ENCODE measurements at regions not wholly inside any gene's neighbourhood (a gene's known extent, or its start where the extent isn't known, plus 50 kb on each side); places are given as distances from the start of the nearest gene placed in this dataset.
A peak's percentile ranks its signal among the peaks of the same experiment; 100 is the strongest.
"Not testable (repeated sequence)": the region's sequence is repeated elsewhere in the genome, so short reads cannot be mapped to it uniquely, and the experiment has no call there.

GRCh38 chr1:30366911-30367310 lies 356.5 kb downstream of the MATN1 start:
- in situ Hi-C loops (cut with HindIII; ENCODE audit: low sequenced_read_pairs) = no loop called here
- DNase-seq (ENCODE audit: low spot score) = no peak

- no peak for DNase-seq (ENCODE audit: low spot score)
- in situ Hi-C loops (cut with HindIII; ENCODE audit: low sequenced_read_pairs) = no loop called here
Observed at GRCh38 chr1:30366199-30366598, 357.2 kb downstream of the MATN1 start.

- in situ Hi-C loops (cut with HindIII; ENCODE audit: low sequenced_read_pairs) = no loop called here
- DNase-seq (ENCODE audit: low spot score) = no peak
Observed at GRCh38 chr1:30365596-30365995, 357.8 kb downstream of the MATN1 start.

GRCh38 chr1:30363031-30363430 lies 360.4 kb downstream of the MATN1 start:
- no peak for DNase-seq (ENCODE audit: low spot score)
- in situ Hi-C loops (cut with HindIII; ENCODE audit: low sequenced_read_pairs) = no loop called here

- in situ Hi-C loops (cut with HindIII; ENCODE audit: low sequenced_read_pairs) = no loop called here
- DNase-seq (ENCODE audit: low spot score) = no peak
Observed at GRCh38 chr1:30362603-30362990, 360.8 kb downstream of the MATN1 start.

GRCh38 chr1:30361890-30362602 lies 361.3 kb downstream of the MATN1 start:
- DNase-seq (ENCODE audit: low spot score); in situ Hi-C loops (cut with HindIII; ENCODE audit: low sequenced_read_pairs): not testable (repeated sequence)

GRCh38 chr1:30360753-30361152 lies 362.6 kb downstream of the MATN1 start:
- no peak for DNase-seq (ENCODE audit: low spot score)
- in situ Hi-C loops (cut with HindIII; ENCODE audit: low sequenced_read_pairs) = no loop called here

GRCh38 chr1:30360281-30360680 lies 363.1 kb downstream of the MATN1 start:
- in situ Hi-C loops (cut with HindIII; ENCODE audit: low sequenced_read_pairs) = no loop called here
- DNase-seq (ENCODE audit: low spot score) = no peak

- in situ Hi-C loops (cut with HindIII; ENCODE audit: low sequenced_read_pairs) = no loop called here
- no peak for DNase-seq (ENCODE audit: low spot score)
Observed at GRCh38 chr1:30359539-30360220, 363.7 kb downstream of the MATN1 start.

- no peak for DNase-seq (ENCODE audit: low spot score)
- in situ Hi-C loops (cut with HindIII; ENCODE audit: low sequenced_read_pairs) = no loop called here
Observed at GRCh38 chr1:30358500-30358899, 364.9 kb downstream of the MATN1 start.

- in situ Hi-C loops (cut with HindIII; ENCODE audit: low sequenced_read_pairs) = no loop called here
- DNase-seq (ENCODE audit: low spot score) = no peak
Observed at GRCh38 chr1:30356839-30357238, 366.5 kb downstream of the MATN1 start.

GRCh38 chr1:30354410-30354809 lies 369.0 kb downstream of the MATN1 start:
- in situ Hi-C loops (cut with HindIII; ENCODE audit: low sequenced_read_pairs) = no loop called here
- no peak for DNase-seq (ENCODE audit: low spot score)

- DNase-seq (ENCODE audit: low spot score) = peak; percentile 2
- in situ Hi-C loops (cut with HindIII; ENCODE audit: low sequenced_read_pairs) = no loop called here
Observed at GRCh38 chr1:30353637-30354036, 369.7 kb downstream of the MATN1 start.

- no peak for DNase-seq (ENCODE audit: low spot score)
- in situ Hi-C loops (cut with HindIII; ENCODE audit: low sequenced_read_pairs) = no loop called here
Observed at GRCh38 chr1:30348147-30348546, 375.2 kb downstream of the MATN1 start.

- DNase-seq (ENCODE audit: low spot score) = no peak
- in situ Hi-C loops (cut with HindIII; ENCODE audit: low sequenced_read_pairs) = no loop called here
Observed at GRCh38 chr1:30345491-30346130, 377.8 kb downstream of the MATN1 start.

GRCh38 chr1:30343562-30343961 lies 379.8 kb downstream of the MATN1 start:
- in situ Hi-C loops (cut with HindIII; ENCODE audit: low sequenced_read_pairs) = no loop called here
- DNase-seq (ENCODE audit: low spot score) = no peak

- no peak for DNase-seq (ENCODE audit: low spot score)
- in situ Hi-C loops (cut with HindIII; ENCODE audit: low sequenced_read_pairs) = no loop called here
Observed at GRCh38 chr1:30342535-30343141, 380.7 kb downstream of the MATN1 start.

- in situ Hi-C loops (cut with HindIII; ENCODE audit: low sequenced_read_pairs) = no loop called here
Observed at GRCh38 chr1:30340934-30341333, 382.5 kb downstream of the MATN1 start.

GRCh38 chr1:30339866-30340265 lies 383.5 kb downstream of the MATN1 start:
- in situ Hi-C loops (cut with HindIII; ENCODE audit: low sequenced_read_pairs) = no loop called here
- DNase-seq (ENCODE audit: low spot score) = no peak

More at GRCh38 chr1:30340934-30341333, 382.5 kb downstream of the MATN1 start:
- DNase-seq (ENCODE audit: low spot score) = no peak

- in situ Hi-C loops (cut with HindIII; ENCODE audit: low sequenced_read_pairs) = no loop called here
Observed at GRCh38 chr1:30338765-30339164, 384.6 kb downstream of the MATN1 start.

More at GRCh38 chr1:30338765-30339164, 384.6 kb downstream of the MATN1 start:
- DNase-seq (ENCODE audit: low spot score) = no peak
